ENCODE measurements at regions not wholly inside any gene's neighbourhood (a gene's known extent, or its start where the extent isn't known, plus 50 kb on each side); places are given as distances from the start of the nearest gene placed in this dataset.

- no peak for TF ChIP-seq CTCF (IDR thresholded peaks at IDR 0.05)
- no peak for TF ChIP-seq POLR2A (IDR thresholded peaks at IDR 0.05)
These were observed 245.8 kb downstream of the ETAA1 start for GRCh38 chr2:67642961-67643360.
